NCI-H1694 treated with DMSO at 0.1 percent for 48 hours (cell line): ENCODE measurements at regions not wholly inside any gene's neighbourhood (a gene's known extent, or its start where the extent isn't known, plus 50 kb on each side); places are given as distances from the start of the nearest gene placed in this dataset.

Experiments used
- DNase-seq: peaks from one replicate; lab custom pipeline; 2025; lab: John Stamatoyannopoulos, UW

DNA sequence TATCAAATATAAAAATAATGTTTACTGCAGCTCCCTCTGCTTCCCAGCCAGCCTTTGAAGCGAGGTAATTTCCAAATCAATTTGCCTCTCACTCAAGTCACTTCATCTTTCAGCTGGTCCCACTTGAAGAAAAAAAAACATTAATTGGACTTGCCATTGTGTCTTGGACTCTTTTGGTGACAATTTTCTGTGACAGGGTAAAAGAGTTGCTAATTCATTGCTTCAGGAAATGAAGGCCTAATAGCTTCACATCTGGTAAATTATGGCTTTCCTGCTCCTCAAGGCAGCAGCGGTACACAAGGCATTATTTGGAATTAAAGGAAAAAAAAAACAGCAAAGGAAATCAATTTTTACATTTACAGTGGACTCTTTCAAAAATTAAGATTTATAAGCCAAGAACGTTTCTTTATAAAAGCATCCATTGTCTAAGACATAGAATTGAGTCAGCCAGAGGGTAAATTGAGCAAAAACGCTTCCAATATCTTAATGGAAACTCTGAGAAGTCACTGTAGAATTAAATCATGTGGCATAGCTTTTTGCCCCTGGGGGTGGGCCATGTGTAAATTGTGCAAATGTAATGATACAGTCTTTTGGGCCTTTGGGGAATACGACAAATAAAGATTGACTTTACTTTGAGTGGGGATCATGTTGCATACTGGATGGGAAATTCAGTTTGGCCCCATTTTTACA lies 102.5 kb downstream of the LYPLAL1 start:
- no peak for DNase-seq

DNA sequence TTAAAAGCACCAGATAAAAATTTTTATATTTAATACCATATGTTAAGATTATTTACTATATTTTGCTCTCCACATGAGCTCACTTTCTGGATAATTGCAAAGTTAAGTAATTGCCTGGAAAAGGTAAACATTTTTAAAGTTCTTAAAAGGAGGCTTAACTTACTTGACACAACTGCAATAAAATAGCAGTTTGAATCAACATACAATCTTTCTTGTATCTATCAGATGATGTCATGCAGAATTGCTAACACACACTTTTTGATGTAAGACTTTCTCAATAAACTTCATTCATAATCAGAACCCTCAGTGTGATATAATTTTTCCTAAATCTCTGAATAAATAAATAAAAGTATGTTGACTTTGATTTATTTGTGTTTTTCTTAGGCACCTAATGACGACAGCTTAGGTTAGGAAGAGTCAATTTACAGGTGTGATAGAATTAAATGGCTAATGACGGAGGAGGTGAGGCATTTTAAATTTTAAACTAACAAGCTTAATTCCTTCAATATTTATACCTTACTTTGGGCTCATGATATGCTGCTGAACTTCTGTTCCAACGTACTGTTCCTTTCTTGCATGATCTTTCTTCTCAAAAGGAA lies 99.5 kb downstream of the LYPLAL1 start:
- no peak for DNase-seq

- peak; percentile 9 for DNase-seq
Observed at GRCh38 chr1:219271818-219272535, 98.3 kb downstream of the LYPLAL1 start.

- no peak for DNase-seq
Observed at GRCh38 chr1:219269171-219269570, 95.5 kb downstream of the LYPLAL1 start.

DNA sequence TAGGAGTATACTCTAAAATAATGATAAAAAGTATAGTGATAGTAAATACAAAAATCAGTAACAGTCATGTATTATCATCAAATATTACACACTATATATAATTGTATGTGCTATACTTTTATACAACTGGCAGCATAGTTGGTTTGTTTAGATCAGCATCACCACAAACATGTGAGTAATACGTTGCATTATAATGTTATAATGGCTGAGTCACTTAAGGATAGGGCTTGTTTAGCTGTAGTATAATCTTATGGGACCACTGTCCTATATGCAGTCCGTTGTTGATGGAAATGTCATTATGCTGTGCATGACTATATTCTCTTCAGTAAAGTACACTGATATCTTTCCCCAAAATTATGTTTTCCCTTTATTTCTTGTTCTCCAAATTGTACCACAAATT lies 92.8 kb downstream of the LYPLAL1 start:
- no peak for DNase-seq

- DNase-seq: no peak
Observed at GRCh38 chr1:219265026-219265515, 91.4 kb downstream of the LYPLAL1 start.

GRCh38 chr1:219264561-219264960 lies 90.9 kb downstream of the LYPLAL1 start:
- no peak for DNase-seq
